Mesothelial cell of epicardium (in vitro differentiated cells): ENCODE measurements at regions not wholly inside any gene's neighbourhood (a gene's known extent, or its start where the extent isn't known, plus 50 kb on each side); places are given as distances from the start of the nearest gene placed in this dataset.
A peak's percentile ranks its signal among the peaks of the same experiment; 100 is the strongest.

Experiments
- DNase-seq, 2 experiments: peaks; one replicate each; pipeline ENCODE4 v3.0.0; 2021; ENCODE audit warnings: low spot score in 2 of 2; ENCODE audit not compliant: unreplicated experiment in 2 of 2
- H3K27ac Mint-ChIP-seq: 2 replicates; pipeline ENCODE4 v1.8.0; 2021; ENCODE audit warnings: mixed read lengths
- H3K27me3 Mint-ChIP-seq: 2 replicates; pipeline ENCODE4 v1.8.0; 2021; ENCODE audit warnings: low read depth, mixed read lengths
- H3K36me3 Mint-ChIP-seq: 2 replicates; pipeline ENCODE4 v1.8.0; 2021; ENCODE audit warnings: mixed read lengths
- H3K4me1 Mint-ChIP-seq: 2 replicates; pipeline ENCODE4 v1.8.0; 2021; ENCODE audit warnings: mixed read lengths
- H3K4me3 Mint-ChIP-seq: 2 replicates; pipeline ENCODE4 v1.8.0; 2021; ENCODE audit warnings: mild to moderate bottlenecking, moderate library complexity, mixed read lengths
- H3K9me3 Mint-ChIP-seq: 2 replicates; pipeline ENCODE4 v1.8.0; 2021; ENCODE audit warnings: mixed read lengths
- TF ChIP-seq, protein P1 (sequence below): fragments of 200-600 bp; sonication (generic); IDR thresholded peaks from one replicate; pipeline ENCODE4 v1.5.0; 2021; ENCODE audit warnings: antibody characterized with exemption; ENCODE audit not compliant: unreplicated experiment

DNA sequence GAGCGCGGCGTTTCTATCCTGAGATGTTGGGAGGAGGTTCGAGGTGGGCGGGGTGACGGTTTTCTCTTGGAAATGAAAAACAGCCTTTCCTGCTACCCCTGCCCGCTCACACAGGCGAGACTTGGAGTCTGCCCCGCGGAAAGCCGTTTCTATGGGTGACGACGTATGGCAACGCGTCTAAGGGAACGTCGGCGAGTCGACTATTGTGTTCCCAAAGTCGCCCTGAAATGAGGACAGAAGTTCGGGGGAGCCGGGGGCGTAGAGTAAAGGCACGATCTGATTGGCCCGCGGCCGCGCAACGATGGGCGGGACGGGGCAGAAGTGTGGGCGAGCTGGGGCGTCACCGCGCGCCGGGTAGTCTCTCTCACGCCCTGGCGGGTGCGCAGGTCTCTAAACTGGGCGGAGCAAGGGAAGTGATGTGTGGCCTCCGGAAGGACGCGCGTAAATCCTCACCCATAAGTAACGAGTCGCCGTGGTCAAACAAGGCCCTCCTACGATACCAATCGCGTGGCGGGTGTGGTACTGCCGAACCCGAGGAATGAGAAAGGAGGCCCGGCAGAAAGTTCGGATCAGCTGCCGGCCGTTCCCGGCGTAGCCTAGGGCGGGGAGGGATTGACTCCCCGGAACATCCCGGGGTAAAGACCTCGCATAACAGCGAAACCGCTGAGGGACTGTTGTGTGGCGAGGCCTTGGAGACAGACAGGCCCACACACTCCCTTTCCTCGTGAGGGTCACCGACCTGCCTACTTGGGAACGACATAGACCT is 89.6 kb downstream of the FAM161A start:
- Mint-ChIP-seq H3K4me1 (peaks cover 8% of the 10 kb centered on the region), H3K9me3 (no peaks in the 10 kb centered on the region), H3K27ac (peak overlapping the region; percentile 100), H3K4me3 (peak overlapping the region; percentile 95), H3K36me3 (no peaks in the 10 kb centered on the region), H3K27me3 (no peaks in the 10 kb centered on the region)
- TF ChIP-seq, protein P1, sequence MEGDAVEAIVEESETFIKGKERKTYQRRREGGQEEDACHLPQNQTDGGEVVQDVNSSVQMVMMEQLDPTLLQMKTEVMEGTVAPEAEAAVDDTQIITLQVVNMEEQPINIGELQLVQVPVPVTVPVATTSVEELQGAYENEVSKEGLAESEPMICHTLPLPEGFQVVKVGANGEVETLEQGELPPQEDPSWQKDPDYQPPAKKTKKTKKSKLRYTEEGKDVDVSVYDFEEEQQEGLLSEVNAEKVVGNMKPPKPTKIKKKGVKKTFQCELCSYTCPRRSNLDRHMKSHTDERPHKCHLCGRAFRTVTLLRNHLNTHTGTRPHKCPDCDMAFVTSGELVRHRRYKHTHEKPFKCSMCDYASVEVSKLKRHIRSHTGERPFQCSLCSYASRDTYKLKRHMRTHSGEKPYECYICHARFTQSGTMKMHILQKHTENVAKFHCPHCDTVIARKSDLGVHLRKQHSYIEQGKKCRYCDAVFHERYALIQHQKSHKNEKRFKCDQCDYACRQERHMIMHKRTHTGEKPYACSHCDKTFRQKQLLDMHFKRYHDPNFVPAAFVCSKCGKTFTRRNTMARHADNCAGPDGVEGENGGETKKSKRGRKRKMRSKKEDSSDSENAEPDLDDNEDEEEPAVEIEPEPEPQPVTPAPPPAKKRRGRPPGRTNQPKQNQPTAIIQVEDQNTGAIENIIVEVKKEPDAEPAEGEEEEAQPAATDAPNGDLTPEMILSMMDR: no peak
- DNase-seq: peak; percentile 84 to 93

- H3K27me3 Mint-ChIP-seq: no peaks in the 10 kb centered on the region
- TF ChIP-seq, protein P1: no peak
These were observed 90.2 kb downstream of the FAM161A start for GRCh38 chr2:61763605-61764034.

GRCh38 chr2:61762292-61762691 is 91.6 kb downstream of the FAM161A start:
- TF ChIP-seq, protein P1: no peak
- no peak overlapping the region for H3K4me3 Mint-ChIP-seq
- H3K9me3 Mint-ChIP-seq: no peaks in the 10 kb centered on the region
- H3K27me3 Mint-ChIP-seq: no peaks in the 10 kb centered on the region
- no peaks in the 10 kb centered on the region for H3K36me3 Mint-ChIP-seq
- H3K4me1 Mint-ChIP-seq: peaks cover 8% of the 10 kb centered on the region
- no peak overlapping the region for H3K27ac Mint-ChIP-seq
- DNase-seq: no peak

More at GRCh38 chr2:61763605-61764034, 90.2 kb downstream of the FAM161A start:
- H3K4me3 Mint-ChIP-seq: peak overlapping the region; percentile 95
- no peaks in the 10 kb centered on the region for H3K9me3 Mint-ChIP-seq
- no peaks in the 10 kb centered on the region for H3K36me3 Mint-ChIP-seq
- DNase-seq: no peak
- peaks cover 8% of the 10 kb centered on the region for H3K4me1 Mint-ChIP-seq
- peak overlapping the region; percentile 100 for H3K27ac Mint-ChIP-seq

DNA sequence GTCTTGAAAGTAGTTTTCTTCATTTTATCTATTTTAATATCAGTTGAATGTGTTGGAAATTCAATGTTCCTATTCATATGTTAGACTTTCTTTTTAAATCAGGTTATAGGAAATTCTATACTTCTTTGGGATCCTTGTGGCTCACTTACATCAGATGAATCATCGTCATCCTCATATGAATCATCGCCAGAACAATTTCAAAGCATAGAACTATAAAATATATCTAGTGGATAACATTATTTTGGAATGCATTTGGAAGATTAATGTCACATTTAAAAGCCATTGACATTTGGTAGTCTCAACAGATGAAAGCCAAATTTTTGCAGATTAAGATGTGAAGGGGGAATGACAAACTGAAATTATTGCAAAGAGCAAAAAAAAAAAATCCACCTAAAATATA is 94.1 kb downstream of the FAM161A start:
- Mint-ChIP-seq H3K27me3 (no peaks in the 10 kb centered on the region), H3K27ac (no peak overlapping the region), H3K9me3 (peaks cover 8% of the 10 kb centered on the region), H3K4me3 (no peak overlapping the region), H3K4me1 (peaks cover 8% of the 10 kb centered on the region), H3K36me3 (no peaks in the 10 kb centered on the region)
- no peak for DNase-seq
- TF ChIP-seq, protein P1: no peak

GRCh38 chr2:61759005-61759404 is 94.9 kb downstream of the FAM161A start:
- TF ChIP-seq, protein P1: no peak
- Mint-ChIP-seq H3K4me1 (peaks cover 3% of the 10 kb centered on the region), H3K9me3 (peaks cover 8% of the 10 kb centered on the region), H3K4me3 (no peak overlapping the region), H3K27ac (no peak overlapping the region), H3K27me3 (no peaks in the 10 kb centered on the region), H3K36me3 (no peaks in the 10 kb centered on the region)
- no peak for DNase-seq
